HG02840 (cell line): ENCODE measurements at regions not wholly inside any gene's neighbourhood (a gene's known extent, or its start where the extent isn't known, plus 50 kb on each side); places are given as distances from the start of the nearest gene placed in this dataset.

Experiments used
- ATAC-seq: cut with Tn5 transposase; IDR thresholded peaks from one replicate; pipeline ENCODE4 v1.9.1; 2021; ENCODE audit warnings: mild to moderate bottlenecking, moderate library complexity, moderate number of reproducible peaks; ENCODE audit not compliant: unreplicated experiment, low FRiP score

DNA sequence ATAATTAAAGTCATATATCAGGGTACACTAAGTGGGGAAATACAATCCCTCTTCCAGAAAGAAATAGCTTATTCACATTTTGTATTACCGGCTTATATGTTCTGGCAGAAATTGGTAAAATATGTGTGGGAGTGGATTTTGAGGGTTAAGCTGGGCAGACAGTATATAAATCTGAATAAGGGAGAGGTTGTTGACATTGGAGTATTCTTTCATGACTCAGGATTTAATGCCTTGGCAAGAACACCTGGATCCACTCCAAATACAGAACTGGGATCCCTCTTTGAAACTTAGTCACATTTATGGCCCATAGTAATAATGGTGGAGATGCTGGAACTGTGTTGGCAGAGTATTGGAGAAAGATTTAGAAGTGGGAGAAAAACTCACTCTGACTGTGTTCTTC, 54.3 kb upstream of the TET2 start:
- no peak for ATAC-seq

DNA sequence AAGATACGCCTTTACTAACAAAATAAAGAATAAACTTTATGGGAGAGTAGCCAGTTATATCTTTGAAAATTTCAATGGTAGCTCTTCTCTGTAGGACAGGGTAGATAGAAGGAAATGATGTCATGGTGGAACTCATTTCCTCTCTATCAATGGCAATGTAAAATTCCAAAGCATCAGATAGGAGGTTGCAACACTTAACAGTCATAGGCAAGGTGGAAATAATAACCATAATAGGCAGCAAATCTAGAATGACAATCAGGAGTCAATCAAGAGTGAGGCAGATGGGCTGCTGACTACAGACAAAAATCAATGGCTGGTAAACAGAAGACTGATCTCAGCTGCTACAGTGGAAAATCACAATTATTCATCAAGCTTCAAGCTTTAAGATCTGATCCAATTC, 53.9 kb upstream of the TET2 start:
- ATAC-seq: no peak

DNA sequence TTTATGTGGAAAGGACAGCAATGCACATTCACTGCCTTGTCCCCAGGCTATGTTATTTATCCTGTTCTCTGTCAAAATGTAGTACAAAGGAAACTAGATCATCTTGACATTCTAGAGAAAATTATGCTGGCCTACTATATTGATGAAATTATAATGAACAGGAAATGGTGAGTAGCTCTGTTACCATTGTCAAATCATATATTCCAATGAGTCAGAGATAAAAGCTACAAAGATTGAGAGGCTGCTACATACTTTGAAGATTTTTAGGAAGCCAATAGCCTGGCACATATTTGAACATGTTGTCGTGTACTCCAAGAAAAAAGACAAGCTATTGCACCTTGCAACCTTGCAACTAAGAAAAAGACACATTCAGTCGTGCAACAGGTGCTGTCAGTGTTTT, 52.7 kb upstream of the TET2 start:
- ATAC-seq: no peak
